ENCODE measurements at regions not wholly inside any gene's neighbourhood (a gene's known extent, or its start where the extent isn't known, plus 50 kb on each side); places are given as distances from the start of the nearest gene placed in this dataset.

DNA sequence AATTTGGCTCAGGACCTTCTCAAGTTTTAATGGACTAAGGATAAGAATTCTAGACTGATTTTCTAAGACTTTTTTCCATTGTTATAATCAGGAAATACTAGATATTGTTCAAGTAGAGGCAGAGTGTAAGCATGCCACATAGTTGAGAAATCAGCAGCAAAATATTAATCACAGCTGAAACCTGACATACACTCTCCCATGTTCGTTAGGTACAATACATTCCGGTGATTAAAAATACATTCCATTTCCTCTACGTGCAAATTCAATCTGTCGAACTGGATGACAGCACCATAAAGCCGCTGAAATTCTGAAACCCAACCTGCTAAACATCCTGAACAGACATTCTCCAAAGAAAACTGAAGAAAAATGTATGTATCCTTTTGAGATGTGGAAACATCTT, 587.6 kb upstream of the DIPK2B start:
- Histone ChIP-seq H3K27ac (no peak overlapping the region), H3K4me2 (0 out of 3 replicates have a peak overlapping the region, but pooled peaks have one; percentile 23), H3K9me3 (peaks cover 8% of the 10 kb centered on the region; the same call in 1 of the 3 replicates), H3K4me1 (peaks cover 43% of the 10 kb centered on the region), H3K4me3 (no peak overlapping the region)
- DNase-seq (ENCODE audit: low read depth in 1 of 2, low spot score in 1 of 2) (no peak), FAIRE-seq (peak; percentile 23), ATAC-seq (no peak)
- WGBS (ENCODE audit: missing lambda C conversion rate), result 91% methylated on average over 5 of the region's 5 CpGs
- TF ChIP-seq ZFP36 (IDR thresholded peaks at IDR 0.05; ENCODE audit: borderline replicate concordance, partially characterized antibody), result no peak
- no peak for TF ChIP-seq FOXS1 (CRISPR knock-in tag; IDR thresholded peaks at IDR 0.05)
- TF ChIP-seq FOSL2 (IDR thresholded peaks at IDR 0.05), result no peak
- no peak for TF ChIP-seq FOSL2 (CRISPR knock-in tag; IDR thresholded peaks at IDR 0.05)
- TF ChIP-seq FOSB (CRISPR knock-in tag; IDR thresholded peaks at IDR 0.05), result no peak
- TF ChIP-seq KDM5A (IDR thresholded peaks at IDR 0.05), result no peak
- no peak for TF ChIP-seq CHD2 (IDR thresholded peaks at IDR 0.05; ENCODE audit: low read length, partially characterized antibody)
- ChIA-PET CTCF (no interaction called here), POLR2A (no interaction called here)

DNA sequence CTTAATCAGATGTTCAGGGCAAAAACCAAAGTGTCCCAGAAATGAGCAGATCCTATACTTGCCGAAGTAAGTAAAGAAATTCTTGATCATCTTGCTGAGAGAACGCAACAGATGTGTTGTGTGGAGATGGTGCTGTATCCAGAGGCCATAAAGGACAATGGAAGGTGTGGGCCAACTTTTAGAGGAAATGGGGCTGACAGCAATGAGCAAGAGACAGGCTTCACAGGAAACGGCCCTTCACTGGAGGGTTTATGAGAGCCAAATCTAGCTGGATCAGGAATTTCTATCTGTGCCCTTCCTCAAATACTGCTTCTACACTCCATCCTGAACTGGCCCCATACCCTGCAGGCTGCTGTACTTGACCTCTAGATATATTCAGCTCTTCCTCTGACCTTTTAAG, 583.9 kb upstream of the DIPK2B start:
- peak overlapping the region in 1 of 2 experiments; percentile 50; a peak in 1 of 6 replicates for H3K27ac ChIP-seq
- FAIRE-seq (no peak), DNase-seq (ENCODE audit: low read depth in 1 of 2, low spot score in 1 of 2) (no peak), ATAC-seq (no peak)
- H3K9me3 ChIP-seq, result no peaks in the 10 kb centered on the region
- ChIA-PET POLR2A (interaction anchor here (0.5 kb wide), 1 partner anchor 37 kb away, joined by 3 read pairs; no protein-coding TSS in a partner anchor), CTCF (interaction anchor here (1.4 to 1.9 kb wide), 2 partner anchors 10 to 16 kb away, joined by 3 to 5 read pairs; no protein-coding TSS in a partner anchor)
- WGBS (ENCODE audit: missing lambda C conversion rate), result 85% methylated on average over 3 of the region's 3 CpGs
- no peak overlapping the region for H3K4me2 ChIP-seq
- peaks cover 68% of the 10 kb centered on the region for H3K4me1 ChIP-seq
- no peak overlapping the region for H3K4me3 ChIP-seq
- TF ChIP-seq NR3C1 (IDR thresholded peaks at IDR 0.05) (no peak), BHLHE40 (IDR thresholded peaks at IDR 0.05; ENCODE audit: low read depth, low read length) (no peak), RNF2 (IDR thresholded peaks at IDR 0.05; ENCODE audit: borderline replicate concordance, low read depth) (no peak), KDM5A (IDR thresholded peaks at IDR 0.05) (no peak), EHMT2 (IDR thresholded peaks at IDR 0.05; ENCODE audit: low read depth) (no peak), HOXA7 (CRISPR knock-in tag; IDR thresholded peaks at IDR 0.05) (no peak), RCOR1 (IDR thresholded peaks at IDR 0.05; ENCODE audit: low read depth, low read length) (no peak), CBX8 (IDR thresholded peaks at IDR 0.05) (no peak), POLR2AphosphoS2 (conservative IDR thresholded peaks at IDR 0.05; ENCODE audit: low read length) (no peak), EP300 (IDR thresholded peaks at IDR 0.05) (no peak), ZC3H11A (IDR thresholded peaks at IDR 0.05) (no peak), CBX2 (IDR thresholded peaks at IDR 0.05; ENCODE audit: borderline replicate concordance, low read depth) (no peak), PHF8 (IDR thresholded peaks at IDR 0.05; ENCODE audit: borderline replicate concordance, low read depth) (no peak), TFCP2L1 (CRISPR knock-in tag; IDR thresholded peaks at IDR 0.05) (no peak)
- TF ChIP-seq, protein P1, sequence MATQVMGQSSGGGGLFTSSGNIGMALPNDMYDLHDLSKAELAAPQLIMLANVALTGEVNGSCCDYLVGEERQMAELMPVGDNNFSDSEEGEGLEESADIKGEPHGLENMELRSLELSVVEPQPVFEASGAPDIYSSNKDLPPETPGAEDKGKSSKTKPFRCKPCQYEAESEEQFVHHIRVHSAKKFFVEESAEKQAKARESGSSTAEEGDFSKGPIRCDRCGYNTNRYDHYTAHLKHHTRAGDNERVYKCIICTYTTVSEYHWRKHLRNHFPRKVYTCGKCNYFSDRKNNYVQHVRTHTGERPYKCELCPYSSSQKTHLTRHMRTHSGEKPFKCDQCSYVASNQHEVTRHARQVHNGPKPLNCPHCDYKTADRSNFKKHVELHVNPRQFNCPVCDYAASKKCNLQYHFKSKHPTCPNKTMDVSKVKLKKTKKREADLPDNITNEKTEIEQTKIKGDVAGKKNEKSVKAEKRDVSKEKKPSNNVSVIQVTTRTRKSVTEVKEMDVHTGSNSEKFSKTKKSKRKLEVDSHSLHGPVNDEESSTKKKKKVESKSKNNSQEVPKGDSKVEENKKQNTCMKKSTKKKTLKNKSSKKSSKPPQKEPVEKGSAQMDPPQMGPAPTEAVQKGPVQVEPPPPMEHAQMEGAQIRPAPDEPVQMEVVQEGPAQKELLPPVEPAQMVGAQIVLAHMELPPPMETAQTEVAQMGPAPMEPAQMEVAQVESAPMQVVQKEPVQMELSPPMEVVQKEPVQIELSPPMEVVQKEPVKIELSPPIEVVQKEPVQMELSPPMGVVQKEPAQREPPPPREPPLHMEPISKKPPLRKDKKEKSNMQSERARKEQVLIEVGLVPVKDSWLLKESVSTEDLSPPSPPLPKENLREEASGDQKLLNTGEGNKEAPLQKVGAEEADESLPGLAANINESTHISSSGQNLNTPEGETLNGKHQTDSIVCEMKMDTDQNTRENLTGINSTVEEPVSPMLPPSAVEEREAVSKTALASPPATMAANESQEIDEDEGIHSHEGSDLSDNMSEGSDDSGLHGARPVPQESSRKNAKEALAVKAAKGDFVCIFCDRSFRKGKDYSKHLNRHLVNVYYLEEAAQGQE (IDR thresholded peaks at IDR 0.05), result no peak
- TF ChIP-seq, protein P2, sequence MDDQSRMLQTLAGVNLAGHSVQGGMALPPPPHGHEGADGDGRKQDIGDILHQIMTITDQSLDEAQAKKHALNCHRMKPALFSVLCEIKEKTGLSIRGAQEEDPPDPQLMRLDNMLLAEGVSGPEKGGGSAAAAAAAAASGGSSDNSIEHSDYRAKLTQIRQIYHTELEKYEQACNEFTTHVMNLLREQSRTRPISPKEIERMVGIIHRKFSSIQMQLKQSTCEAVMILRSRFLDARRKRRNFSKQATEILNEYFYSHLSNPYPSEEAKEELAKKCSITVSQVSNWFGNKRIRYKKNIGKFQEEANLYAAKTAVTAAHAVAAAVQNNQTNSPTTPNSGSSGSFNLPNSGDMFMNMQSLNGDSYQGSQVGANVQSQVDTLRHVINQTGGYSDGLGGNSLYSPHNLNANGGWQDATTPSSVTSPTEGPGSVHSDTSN (IDR thresholded peaks at IDR 0.05), result no peak
- TF ChIP-seq, protein P3, sequence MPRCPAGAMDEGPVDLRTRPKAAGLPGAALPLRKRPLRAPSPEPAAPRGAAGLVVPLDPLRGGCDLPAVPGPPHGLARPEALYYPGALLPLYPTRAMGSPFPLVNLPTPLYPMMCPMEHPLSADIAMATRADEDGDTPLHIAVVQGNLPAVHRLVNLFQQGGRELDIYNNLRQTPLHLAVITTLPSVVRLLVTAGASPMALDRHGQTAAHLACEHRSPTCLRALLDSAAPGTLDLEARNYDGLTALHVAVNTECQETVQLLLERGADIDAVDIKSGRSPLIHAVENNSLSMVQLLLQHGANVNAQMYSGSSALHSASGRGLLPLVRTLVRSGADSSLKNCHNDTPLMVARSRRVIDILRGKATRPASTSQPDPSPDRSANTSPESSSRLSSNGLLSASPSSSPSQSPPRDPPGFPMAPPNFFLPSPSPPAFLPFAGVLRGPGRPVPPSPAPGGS (IDR thresholded peaks at IDR 0.05), result no peak
- TF ChIP-seq, protein P4, sequence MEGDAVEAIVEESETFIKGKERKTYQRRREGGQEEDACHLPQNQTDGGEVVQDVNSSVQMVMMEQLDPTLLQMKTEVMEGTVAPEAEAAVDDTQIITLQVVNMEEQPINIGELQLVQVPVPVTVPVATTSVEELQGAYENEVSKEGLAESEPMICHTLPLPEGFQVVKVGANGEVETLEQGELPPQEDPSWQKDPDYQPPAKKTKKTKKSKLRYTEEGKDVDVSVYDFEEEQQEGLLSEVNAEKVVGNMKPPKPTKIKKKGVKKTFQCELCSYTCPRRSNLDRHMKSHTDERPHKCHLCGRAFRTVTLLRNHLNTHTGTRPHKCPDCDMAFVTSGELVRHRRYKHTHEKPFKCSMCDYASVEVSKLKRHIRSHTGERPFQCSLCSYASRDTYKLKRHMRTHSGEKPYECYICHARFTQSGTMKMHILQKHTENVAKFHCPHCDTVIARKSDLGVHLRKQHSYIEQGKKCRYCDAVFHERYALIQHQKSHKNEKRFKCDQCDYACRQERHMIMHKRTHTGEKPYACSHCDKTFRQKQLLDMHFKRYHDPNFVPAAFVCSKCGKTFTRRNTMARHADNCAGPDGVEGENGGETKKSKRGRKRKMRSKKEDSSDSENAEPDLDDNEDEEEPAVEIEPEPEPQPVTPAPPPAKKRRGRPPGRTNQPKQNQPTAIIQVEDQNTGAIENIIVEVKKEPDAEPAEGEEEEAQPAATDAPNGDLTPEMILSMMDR (IDR thresholded peaks at IDR 0.05), result no peak
- TF ChIP-seq, protein P5, sequence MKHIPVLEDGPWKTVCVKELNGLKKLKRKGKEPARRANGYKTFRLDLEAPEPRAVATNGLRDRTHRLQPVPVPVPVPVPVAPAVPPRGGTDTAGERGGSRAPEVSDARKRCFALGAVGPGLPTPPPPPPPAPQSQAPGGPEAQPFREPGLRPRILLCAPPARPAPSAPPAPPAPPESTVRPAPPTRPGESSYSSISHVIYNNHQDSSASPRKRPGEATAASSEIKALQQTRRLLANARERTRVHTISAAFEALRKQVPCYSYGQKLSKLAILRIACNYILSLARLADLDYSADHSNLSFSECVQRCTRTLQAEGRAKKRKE (CRISPR knock-in tag; IDR thresholded peaks at IDR 0.05; ENCODE audit: low read depth), result no peak
